HG03460 (cell line): ENCODE measurements at regions not wholly inside any gene's neighbourhood (a gene's known extent, or its start where the extent isn't known, plus 50 kb on each side); places are given as distances from the start of the nearest gene placed in this dataset.

Source experiments
- ATAC-seq: cut with Tn5 transposase; IDR thresholded peaks from one replicate; pipeline ENCODE4 v1.9.1; 2021; ENCODE audit not compliant: unreplicated experiment

DNA sequence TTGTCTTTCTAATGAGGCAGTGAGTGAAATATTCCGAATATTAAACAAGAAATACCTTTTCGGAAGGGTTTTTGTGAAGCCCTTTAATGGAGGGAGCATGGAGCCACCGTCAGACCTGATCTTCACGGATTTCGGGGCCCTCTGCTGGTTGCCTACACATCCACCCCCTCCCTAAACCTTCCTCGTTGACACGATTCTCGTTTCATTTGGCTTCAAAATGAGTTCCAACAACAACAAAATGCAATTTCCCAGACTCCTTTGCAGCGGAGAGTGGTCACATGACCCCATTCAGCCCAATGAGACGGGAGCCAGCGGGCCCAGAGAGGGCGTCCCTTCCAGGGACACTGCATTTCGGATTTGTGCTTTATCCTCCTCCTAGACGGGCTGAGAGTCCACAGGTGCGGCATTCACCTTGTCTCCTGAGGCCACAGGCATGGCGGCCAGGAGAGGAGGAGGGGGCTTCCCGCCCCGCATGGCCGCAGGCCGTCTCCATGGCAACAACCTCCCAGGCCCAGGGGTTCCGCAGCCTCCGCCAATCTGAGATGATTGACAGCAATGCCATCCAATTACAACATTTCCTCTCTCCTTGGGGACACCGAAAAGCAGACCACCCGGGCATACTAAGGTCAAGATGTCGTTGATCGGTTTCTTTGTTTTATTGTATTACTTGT, 259.8 kb downstream of the C16orf95 start:
- ATAC-seq = no peak

DNA sequence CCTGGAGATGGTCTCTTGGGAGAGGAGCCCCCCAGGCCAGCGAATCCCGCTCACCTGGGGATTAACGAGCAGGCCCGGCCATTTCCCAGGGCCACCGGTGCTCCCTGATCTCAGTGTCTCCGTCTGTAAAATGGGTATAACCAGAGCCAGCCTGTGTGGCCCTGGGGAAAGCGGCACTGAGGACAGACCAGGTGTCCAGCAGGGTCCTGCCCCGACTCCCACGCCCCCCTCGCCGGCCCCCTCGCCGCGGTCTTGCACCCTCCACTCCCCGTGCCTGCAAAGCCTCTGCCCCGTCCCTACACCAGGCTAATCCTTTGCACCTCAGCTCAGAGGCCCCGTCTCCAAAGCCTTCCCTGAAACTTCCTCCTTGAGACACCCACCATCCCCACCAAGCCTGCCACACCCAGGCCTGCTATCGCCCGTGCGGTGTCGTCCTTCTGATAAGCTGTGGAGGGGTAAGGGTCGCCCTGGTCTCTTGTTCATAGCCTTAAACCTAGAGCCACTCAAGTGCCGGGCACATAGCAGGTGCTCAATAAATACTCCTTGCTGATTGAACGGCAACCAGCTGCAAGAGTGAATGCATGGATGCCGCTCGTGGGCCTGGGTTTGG, 259.1 kb downstream of the C16orf95 start:
- no peak for ATAC-seq

DNA sequence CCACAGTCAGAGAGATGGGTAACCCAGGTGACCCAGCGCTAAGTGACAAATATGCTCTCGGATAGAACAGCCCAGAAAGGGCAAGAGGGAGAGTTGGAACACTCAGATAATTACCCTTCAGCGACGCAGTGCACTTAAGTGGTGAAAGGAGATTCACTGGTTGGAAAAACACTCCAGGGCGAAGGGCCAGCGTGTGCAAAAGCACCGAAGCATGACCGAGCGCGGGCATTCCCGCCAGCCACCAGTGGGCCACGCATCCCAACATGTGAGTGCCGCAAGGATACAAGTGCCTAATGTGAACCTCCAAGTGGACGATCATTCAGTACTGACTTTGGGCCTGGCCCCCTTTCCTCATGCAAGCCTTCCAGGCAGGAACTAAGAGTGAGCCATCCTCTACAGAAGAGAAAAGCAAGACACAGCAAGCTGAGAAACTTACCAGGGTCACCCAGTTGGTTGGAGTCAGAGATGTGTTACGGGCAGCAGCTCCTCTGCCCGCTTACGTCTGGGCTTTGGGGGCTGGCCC, 258.4 kb downstream of the C16orf95 start:
- no peak for ATAC-seq

DNA sequence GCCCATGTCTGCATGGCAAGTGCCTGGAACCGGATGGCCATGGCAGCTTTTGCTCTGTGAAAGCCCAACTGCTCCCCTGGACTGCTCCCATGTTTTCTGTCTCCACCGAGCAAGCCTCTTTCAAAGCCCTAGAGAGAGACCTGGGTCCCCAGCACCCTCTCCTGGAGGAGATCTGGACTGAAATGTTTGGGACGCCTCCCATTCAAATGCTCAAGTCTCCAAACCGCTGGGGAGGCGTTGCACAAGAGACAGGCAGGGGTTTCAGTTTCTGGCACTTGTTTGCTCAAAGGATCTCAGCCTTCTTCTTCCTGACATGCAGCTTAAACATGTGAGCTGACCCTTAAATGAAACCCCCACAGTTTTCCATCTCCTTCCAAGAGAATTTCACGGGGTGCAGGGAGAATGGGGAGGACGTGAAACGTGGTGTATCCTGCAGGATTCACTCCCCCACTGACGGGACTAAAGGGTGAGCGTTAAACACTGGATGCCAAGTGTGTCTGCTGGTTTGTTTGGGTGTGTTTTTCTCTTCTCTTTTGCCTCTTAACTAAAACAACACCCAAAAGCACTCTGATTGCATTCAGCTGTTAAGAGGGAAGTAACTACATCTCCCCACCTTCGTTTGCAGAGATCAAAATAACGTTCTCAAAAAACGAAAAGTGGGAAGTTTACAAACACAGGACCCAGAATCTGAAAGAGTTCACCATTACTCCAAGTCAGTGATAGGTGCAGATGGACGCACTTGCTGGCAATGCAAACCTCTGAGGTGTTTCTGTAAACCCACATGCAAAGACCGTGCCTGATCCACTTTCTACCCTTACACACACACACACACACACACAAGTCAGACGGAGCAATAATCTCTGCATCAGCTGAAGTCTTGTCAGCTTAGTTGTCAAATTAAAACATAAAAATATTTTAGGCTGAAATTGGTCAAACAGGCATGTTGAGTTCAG, 256.9 kb downstream of the C16orf95 start:
- ATAC-seq = no peak

DNA sequence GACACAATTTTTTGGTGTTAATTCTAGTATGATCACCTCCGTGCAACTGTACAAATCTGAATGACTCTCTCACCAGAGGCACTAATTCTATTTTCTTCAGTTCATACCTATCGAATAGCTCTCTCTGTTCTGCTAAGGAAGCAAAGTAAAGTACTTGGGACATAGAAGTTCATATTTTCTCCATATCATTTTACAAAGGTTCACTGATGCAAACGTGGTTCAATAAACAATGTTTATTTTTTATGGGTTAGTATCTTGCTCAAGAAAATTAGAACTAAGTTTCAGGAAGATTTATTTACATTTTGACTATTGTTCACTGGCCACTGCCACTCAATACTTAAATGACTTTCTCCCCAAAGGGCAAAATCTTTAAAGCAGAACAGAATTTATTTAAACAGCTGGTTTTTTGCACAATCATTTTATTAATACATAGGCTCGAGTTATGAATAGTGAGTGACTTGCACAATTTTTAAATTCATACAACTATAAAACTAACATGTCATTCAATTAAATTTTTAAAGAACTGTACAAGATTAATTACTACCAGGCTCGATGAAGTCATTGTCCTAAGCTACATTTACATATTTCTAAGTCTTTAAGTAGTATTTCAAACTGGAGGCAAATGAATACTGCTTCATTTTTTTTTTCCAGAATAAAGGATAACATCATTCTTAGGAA, 255.8 kb downstream of the C16orf95 start:
- no peak for ATAC-seq

DNA sequence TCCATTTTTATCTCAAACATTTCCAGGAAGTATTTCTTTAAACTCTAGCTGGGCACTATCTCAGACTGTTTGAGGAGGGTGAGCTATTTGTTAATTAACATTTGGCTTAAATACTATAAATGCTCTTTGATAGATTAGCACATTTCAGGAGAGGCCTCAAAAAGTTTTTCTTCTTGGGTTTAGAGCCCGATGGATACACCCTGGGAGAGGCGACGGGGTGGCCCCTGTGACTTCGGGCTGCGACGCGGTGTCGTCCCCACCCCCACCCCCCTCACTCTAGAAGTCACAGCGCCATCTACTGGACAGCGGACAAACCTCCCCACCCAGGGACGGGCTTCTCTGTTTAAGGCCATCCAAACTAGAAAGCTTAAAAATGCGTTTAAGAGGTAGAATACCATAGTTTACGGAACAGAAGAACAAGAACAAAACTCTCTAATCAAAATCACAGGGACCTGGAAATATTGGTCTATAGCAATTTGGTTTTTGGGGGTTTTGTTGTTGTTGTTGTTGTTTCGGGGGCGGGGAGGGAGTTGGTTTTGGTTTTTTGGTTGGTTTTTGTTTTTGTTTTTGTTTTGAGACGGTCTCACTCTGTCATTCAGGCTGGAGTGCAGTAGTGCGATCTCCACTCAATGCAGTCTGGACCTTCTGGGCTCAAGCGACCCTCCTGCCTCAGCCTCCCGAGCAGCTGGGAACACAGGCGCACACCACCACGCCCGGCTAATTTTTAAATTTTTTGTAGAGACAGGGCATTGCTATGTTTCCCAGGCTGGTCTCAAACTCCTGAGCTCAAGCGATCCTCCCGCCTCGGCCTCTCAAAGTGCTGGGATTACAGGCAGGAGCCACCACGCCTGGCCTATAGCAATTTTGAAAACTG, 254.4 kb downstream of the C16orf95 start:
- ATAC-seq = no peak

DNA sequence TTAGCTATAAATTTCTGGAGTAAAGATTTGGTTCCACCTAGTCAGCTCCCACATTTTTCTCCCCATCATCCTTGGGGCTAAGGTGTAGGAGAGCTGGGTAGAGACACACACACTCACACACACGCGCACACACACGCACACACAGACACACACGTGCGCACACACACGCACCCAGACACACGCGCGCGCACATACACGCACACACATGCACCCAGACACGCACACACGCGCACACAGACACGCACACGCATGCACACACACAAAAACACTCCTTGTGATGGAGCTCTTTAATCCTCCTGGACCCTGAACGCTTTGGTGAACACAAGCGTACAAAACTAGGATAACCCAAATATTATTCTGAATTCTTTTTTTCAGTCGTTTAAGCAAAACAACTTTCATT, 253.6 kb downstream of the C16orf95 start:
- no peak for ATAC-seq

DNA sequence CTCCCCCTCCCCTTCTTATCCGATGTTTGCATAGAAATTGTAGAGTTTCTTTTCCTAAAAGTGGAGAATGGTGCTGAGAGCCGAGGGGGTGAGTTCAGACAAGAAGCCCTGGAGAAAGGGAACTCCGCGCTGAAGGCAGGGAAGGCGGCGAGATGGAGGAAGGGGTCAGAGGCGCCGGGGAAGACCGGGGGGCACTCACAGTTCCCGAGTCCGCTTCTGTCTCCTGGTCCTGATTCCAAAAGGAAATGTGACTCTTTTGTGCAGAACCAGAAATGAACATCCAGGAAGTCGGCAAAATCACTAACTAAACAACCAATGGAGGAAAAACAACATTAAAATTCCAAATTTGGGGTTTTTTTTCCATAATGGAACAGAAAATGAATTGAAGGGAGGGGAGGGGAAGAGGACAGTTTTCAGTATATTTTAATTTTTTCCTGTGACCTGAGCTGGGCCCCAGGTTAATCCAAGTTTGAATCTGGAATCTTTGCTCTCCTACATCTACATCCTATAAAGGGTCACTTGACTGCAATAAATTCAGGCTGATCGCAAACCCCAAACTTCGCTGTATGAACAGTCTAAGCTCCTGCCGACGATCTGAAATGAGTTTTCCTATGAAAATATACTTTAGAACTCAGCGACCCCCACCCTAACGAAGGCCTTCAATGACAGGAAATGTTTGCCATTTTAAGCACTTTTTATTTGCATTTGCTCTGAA, 252.3 kb downstream of the C16orf95 start:
- ATAC-seq = no peak

DNA sequence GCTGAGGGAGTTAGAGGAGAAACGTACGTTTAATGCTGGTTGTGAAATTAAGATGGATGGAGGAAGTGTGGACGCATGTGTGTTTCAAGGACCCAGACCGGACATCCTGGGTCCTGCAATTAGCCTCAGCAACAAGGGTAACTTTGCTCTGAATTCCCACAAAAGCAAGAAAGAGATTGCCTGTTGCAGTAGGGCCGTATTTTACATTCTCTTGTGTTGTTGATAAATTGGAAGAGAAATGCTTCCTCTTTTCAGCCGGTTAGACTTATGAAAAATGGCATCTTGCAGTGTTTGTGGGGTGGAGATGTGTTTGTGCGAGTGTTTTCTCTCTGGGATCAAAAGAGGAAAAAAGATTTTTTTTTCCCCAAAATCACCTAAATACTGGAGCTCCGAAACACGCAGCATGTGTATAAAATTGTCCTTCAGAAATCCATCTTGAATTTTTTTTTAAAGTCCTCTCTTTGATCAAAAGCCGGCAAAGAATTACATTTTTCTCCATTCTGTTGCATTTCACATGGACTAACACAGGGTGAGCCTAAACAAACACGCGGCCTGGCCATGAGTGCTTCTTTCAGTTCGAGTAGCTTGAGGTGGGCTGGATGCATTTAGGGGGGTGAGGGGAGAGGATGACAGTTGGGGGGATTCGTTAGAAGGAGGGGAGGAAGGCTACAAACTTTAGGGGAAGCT, 251.6 kb downstream of the C16orf95 start:
- no peak for ATAC-seq

DNA sequence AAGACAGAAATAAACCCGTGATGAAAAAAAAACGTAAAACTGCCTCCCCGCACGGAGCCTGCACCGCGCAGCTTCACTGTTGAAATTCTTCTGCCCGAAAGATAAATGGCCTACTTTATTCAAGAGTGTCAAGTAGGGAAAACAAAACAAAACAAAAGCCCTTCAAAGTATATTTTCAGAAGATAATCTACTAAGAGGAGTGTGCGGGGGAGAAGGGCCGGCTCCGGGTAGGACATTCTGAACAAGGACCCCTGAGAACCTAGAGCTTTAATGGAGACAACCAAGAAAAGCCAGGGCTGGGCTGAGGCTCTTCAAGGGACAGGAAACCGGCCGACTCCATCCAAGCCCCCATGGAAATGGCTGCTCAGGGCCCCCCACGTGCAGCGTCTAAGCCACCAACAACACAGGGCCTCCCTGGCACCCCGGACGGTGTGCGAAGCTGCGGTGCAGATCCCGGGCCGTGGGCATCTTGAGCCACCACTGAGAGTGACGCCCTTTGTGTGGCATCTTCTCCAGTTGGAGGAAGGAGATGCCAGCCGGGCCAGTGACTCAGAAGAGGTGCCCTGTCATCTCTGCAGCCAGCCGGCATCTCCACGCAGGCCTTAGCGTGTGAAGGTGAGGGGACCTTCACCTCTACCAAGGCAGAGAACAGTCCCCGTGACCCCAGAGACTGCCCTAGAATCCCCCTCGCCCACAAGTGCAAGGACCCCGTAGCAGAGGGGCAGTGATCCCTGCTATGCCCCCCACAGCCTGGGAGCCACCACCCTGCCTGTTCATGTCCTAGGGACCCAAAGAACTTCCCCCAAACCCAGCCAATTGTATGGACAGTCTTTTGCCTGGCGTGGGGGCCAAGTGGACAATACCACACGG, 250.8 kb downstream of the C16orf95 start:
- ATAC-seq = no peak

DNA sequence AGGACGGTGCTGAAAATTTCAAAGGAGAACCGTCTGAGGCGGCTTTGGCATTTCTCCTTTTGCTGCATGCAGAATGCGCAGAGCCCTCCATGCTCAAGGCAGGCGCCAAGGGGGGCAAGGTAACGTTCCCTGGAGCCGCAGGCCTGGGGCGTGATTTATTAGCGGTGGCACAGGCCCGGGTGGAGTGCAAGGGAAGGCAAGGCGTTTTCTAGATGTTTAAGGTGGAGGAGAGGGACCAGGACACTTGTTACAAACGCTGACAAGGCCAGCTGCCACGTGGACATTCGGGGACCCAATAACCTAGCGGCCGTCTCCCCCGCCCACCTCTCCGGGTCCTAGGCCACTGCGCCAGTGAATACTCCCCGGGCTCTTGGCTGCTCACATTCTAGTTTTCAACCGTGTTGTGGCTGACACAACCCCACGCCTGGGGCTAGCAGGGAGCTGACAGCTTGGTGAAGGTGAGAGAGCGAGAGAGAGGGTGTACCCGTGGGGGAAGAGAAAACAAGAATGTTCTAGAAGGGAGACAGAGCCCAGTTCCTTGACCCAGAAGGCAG, 250.1 kb downstream of the C16orf95 start:
- no peak for ATAC-seq

DNA sequence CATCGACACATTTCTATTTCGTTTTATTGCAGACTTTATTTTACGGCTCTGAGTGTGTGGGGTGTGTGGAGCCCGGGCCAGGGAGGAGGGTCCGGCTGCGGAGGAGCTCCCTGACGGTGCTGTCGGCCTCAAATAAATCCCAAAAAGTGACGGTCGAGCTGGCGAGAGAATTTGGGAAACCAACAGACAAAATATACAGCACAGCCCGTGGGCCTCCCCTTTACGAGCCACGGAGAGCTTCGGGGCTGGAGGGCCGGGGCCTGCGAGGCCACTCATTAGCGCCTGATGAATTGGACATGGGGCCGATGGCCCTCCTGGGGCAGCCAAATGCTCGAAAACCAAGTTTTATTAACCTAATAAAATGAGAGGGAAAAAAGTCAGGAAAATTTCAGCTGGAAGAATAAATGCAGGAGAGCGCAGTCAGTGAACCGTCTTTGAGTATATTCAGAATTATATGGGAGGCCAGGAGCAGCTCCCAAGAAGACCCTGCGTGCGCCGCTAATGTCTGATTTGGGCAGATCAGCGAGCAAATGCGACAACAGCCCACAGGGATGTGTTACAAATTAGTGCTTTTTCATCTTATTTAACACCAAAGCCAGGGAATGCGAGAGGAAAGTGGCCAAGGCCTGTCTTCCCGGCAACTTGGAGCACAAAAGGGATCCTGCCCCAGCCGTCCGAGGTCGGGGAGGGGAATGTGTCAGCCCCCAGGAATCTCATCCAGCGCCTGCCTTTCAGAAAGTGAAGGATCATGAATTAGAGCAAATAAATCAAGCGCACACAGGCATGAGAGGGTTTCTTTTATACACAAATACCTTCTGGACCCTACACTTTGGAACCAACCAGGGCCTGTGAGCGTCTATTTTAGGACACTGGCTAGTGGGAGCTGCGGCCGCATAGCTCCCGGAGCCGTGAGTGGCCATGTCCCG, 249.1 kb downstream of the C16orf95 start:
- no peak for ATAC-seq

DNA sequence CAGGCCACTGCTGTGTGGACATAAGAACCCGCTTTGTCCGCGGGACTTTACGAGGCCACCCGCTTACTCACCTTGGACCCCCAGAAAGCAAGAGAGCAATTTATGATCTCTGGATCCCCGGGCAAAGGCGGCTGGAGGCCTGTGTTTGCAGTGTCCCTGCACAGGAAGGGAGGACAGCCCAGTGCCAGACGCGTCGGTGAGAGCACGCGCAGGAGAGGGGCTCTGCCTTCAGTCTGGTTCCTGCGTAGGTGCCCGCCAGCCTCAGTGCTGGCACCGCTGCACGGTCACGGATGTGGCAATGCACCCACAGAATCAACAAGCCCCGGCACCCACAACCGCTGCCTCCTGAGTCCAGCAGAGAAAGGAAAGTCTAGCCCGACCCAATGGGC, 248.4 kb downstream of the C16orf95 start:
- no peak for ATAC-seq

DNA sequence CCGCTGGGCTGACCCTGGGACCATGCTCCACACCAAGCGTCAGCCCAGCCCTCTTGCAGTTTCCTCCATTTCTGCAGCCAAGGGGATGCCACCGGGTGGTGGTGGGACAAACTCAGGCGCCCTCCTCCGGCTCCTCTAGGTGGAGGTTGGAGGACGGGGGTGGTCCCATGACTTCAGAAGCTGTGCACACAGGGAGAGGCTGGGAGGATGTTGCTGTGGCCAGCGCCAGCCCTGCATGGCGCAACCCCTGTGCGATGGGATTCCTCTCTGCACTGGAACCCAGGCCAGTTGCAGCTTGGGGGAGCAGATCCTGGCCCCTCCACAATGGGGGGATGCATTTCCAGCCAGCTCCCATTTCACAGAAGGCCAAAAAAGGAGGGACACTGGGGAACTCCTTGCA, 246.5 kb downstream of the C16orf95 start:
- ATAC-seq = no peak

DNA sequence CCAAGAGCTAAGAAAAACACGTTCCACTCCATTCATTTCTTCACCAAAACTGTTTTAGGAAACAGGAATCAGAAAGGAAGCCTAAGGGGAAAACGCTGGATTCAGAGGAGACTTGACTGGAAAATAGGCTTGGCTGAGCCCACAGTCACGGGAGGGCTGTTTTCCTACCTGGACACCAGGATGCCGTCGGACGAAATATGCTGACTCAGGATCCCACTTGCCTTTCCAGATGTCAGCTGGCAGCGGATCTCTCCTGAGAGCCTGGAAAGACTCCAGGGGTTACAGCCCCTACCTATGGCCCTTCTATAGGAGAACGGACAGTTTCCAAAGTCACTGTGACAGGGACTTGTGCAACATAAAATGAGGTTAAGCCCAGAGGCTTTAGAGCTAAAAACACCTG, 245.1 kb downstream of the C16orf95 start:
- no peak for ATAC-seq

DNA sequence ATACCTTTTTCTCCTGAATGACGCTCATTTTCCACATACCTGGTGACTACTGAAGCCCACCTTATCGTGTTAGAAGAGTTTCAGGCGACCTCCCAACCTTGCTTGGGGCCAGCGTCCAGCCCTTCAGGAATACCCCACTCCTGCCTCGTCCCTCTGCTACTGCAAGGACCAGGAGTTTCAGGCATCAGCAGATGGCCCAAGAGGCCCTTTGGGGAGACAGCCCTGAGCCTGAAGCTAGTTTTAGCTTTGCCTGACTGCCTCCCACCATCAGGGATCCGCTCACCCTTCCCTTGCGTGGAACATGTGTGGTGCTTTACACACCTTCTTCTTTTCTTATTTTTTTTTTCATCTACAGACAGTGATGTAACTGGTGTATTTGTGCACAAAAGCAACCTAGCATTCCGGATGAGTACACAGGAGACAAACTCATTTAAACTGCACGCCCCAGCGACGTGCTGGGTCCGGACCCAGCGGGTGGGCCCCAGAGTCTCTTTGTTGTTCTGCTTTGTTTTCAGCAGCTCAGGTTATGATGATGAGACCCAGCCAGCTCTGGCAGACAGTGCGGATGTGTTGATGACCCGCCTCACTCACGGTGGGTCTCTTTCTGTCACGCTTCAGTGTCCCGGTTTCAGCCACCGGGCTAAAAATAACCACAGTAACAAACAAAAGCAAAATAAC, 242.4 kb downstream of the C16orf95 start:
- ATAC-seq = no peak
